ENCODE measurements at regions not wholly inside any gene's neighbourhood (a gene's known extent, or its start where the extent isn't known, plus 50 kb on each side); places are given as distances from the start of the nearest gene placed in this dataset.
A peak's percentile ranks its signal among the peaks of the same experiment; 100 is the strongest.
"Not testable (repeated sequence)": the region's sequence is repeated elsewhere in the genome, so short reads cannot be mapped to it uniquely, and the experiment has no call there.

- no peak for DNase-seq (ENCODE audit: low read depth)
These were observed 478.0 kb downstream of the PID1 start for GRCh38 chr2:228793116-228793515.

- DNase-seq (ENCODE audit: low read depth), result no peak
These were observed 484.2 kb downstream of the PID1 start for GRCh38 chr2:228786901-228787300.

GRCh38 chr2:228782281-228782680 lies 488.8 kb downstream of the PID1 start:
- no peak for DNase-seq (ENCODE audit: low read depth)

- no peak for DNase-seq (ENCODE audit: low read depth)
These were observed 493.2 kb downstream of the PID1 start for GRCh38 chr2:228777855-228778355.

- no peak for DNase-seq (ENCODE audit: low read depth)
These were observed 496.5 kb downstream of the PID1 start for GRCh38 chr2:228774548-228774947.

- peak; percentile 8 for DNase-seq (ENCODE audit: low read depth)
These were observed 499.3 kb downstream of the PID1 start for GRCh38 chr2:228771774-228772173.

- no peak for DNase-seq (ENCODE audit: low read depth)
These were observed 499.8 kb downstream of the PID1 start for GRCh38 chr2:228771315-228771714.

- DNase-seq (ENCODE audit: low read depth), result peak; percentile 75
These were observed 502.3 kb downstream of the PID1 start for GRCh38 chr2:228768818-228769217.

GRCh38 chr2:228768141-228768540 lies 502.9 kb downstream of the PID1 start:
- not testable (repeated sequence) for DNase-seq (ENCODE audit: low read depth)

GRCh38 chr2:228767196-228767595 lies 503.9 kb downstream of the PID1 start:
- peak; percentile 1 for DNase-seq (ENCODE audit: low read depth)

- DNase-seq (ENCODE audit: low read depth), result no peak
These were observed 507.6 kb downstream of the PID1 start for GRCh38 chr2:228763379-228763981.

GRCh38 chr2:228762565-228762964 lies 508.5 kb downstream of the PID1 start:
- no peak for DNase-seq (ENCODE audit: low read depth)

GRCh38 chr2:228755661-228756060 lies 515.4 kb downstream of the PID1 start:
- DNase-seq (ENCODE audit: low read depth), result not testable (repeated sequence)

- DNase-seq (ENCODE audit: low read depth), result no peak
These were observed 523.6 kb downstream of the PID1 start for GRCh38 chr2:228747483-228747882.

GRCh38 chr2:228738671-228739380 lies 532.3 kb downstream of the PID1 start:
- no peak for DNase-seq (ENCODE audit: low read depth)

- no peak for DNase-seq (ENCODE audit: low read depth)
These were observed 535.4 kb downstream of the PID1 start for GRCh38 chr2:228735697-228736096.

- peak; percentile 68 for DNase-seq (ENCODE audit: low read depth)
These were observed 539.6 kb downstream of the PID1 start for GRCh38 chr2:228731517-228731916.

GRCh38 chr2:228728961-228729360 lies 542.1 kb downstream of the PID1 start:
- DNase-seq (ENCODE audit: low read depth), result no peak

GRCh38 chr2:228725031-228725430 lies 543.5 kb upstream of the SPHKAP start:
- DNase-seq (ENCODE audit: low read depth), result no peak

GRCh38 chr2:228723599-228723998 lies 542.1 kb upstream of the SPHKAP start:
- DNase-seq (ENCODE audit: low read depth), result no peak

GRCh38 chr2:228722311-228722710 lies 540.8 kb upstream of the SPHKAP start:
- no peak for DNase-seq (ENCODE audit: low read depth)

- DNase-seq (ENCODE audit: low read depth), result no peak
These were observed 539.4 kb upstream of the SPHKAP start for GRCh38 chr2:228720895-228721294.

- DNase-seq (ENCODE audit: low read depth), result peak; percentile 32
These were observed 528.4 kb upstream of the SPHKAP start for GRCh38 chr2:228709788-228710371.
